ENCODE measurements at regions not wholly inside any gene's neighbourhood (a gene's known extent, or its start where the extent isn't known, plus 50 kb on each side); places are given as distances from the start of the nearest gene placed in this dataset.

- TF ChIP-seq POLR2A (IDR thresholded peaks at IDR 0.05) (no peak), CTCF (IDR thresholded peaks at IDR 0.05) (no peak), POLR2AphosphoS5 (IDR thresholded peaks at IDR 0.05) (no peak)
These were observed 93.1 kb upstream of the NCKAP5 start for GRCh38 chr2:133661392-133661791.
